ENCODE measurements at regions not wholly inside any gene's neighbourhood (a gene's known extent, or its start where the extent isn't known, plus 50 kb on each side); places are given as distances from the start of the nearest gene placed in this dataset.

DNA sequence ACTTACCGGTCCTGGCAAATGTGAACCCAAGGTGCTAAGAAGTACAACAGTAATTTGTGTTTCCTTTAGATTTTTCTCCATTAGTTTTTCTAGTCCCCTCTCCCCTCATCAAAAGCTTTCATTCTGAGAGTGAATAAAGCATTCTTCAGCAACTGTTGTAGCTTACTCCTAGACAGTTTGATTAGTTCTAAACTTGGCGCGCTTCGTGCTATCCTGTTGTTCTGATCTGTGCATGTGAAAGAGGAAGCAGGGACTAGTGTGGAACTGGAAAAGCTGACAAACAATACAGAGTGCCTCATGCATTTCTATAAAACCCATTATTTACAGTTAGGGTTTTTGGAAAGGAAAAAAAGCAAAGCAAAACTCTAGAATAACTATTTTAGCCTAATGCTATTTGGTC, 556.9 kb upstream of the SLIT2 start:
- no peak for DNase-seq

- DNase-seq: no peak
Measured at GRCh38 chr4:19693936-19694570, 557.7 kb upstream of the SLIT2 start.

DNA sequence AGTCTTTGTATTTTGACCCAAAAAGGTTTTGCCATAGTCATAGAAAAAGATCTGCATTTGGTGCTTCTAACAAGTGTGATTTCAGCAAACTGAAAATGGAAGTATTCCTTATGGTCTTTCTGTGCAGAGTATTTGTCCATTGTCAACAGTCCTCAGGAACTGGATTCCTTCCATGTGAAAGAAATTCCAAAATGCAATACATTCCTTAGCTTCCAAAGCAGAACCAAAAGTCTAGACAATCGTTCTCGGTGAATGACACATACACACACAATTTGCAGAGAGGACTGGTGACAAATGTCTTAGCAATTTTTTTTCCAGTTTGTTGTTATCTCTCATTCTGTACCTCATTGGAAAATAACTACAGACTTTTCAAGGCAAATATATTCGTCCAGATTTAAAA, 562.2 kb upstream of the SLIT2 start:
- DNase-seq: no peak

DNA sequence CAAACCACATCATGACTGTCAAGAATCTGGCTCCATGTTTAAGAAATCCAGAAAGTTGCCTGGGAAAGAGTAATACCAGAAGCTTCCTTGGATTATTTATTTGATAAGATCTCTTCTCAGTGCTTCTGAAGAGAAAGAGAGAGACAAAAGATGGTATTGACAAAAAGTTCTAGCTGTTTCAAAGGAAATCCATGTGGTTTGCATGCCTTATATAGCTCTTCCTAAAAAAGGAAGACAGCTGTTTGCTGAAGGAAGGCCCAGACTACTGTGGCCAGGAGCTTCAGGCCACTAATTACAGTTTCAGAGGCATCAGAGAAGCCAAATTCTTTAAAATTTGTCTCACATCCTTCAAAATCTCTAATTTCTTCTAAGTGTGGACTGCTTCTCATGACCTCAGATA, 565.2 kb upstream of the SLIT2 start:
- no peak for DNase-seq

- DNase-seq: no peak
Measured at GRCh38 chr4:19684084-19684483, 567.6 kb upstream of the SLIT2 start.

- DNase-seq: no peak
Measured at GRCh38 chr4:19683426-19683825, 568.3 kb upstream of the SLIT2 start.

- DNase-seq: no peak
Measured at GRCh38 chr4:19677211-19677610, 574.5 kb upstream of the SLIT2 start.

- DNase-seq: no peak
Measured at GRCh38 chr4:19675172-19675811, 576.4 kb upstream of the SLIT2 start.

DNA sequence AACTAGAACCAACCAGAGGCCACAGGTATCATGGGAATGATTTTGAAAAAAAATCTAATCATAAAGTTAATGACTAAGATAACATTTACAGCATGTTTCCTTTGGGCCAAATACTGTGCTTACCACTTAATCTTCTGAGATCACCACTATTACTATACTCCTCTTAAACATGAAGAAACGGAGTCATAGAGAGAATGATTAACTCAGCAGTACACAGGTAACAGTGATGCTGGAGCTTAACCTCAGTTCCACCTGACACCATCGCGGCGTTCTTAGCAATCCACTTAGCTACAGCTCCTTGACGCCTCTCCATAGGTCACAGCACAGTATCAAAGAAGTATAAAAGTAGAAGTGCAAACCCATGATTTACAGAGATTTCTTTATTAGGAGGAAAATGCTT, 592.6 kb upstream of the SLIT2 start:
- no peak for DNase-seq

- no peak for DNase-seq
Measured at GRCh38 chr4:19657856-19658255, 593.8 kb upstream of the SLIT2 start.

- DNase-seq: no peak
Measured at GRCh38 chr4:19655666-19656065, 596.0 kb upstream of the SLIT2 start.

DNA sequence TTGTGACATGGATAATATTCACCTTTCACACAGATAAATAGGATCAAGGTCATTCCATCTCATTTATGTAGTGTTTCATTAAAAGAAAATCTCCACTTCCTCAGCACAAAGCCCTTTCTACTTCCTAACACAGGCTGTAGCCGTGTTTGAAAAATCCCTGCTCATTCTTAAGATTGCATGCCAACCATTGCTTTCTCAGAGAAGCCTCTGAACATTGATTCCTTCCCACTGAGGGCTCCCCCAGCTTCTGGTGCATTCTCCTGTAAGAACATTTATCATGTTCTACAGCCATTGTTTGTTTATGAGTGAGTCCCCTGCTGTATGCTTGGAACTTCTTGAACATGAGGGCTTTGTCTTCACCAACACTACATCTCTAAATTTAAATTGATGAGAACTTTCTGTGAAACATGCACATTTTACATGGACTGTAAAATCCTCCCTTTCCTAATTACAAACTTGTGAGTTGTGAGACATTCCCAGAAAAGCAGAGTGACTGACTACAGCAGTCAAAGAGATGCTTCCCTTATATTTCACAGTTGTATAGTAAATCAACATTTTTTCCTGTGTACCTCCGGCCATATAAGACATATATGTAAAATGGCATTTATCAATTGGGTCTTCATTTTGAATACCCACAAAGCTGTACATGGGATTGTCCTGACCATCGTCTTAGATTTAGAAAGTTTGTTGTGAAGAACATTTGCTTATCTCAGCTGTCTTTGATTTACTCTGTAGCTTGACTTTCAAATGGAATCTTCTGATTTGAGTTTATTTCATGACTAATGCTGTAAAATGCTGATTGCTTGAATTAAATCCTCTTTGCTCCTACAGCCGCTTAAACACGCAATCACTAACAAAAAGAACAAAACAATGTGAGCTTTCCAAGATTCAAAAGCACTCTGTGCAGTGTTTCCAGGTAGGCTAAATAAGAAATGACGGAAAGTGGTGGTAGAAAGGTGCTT, 600.5 kb upstream of the SLIT2 start:
- no peak for DNase-seq

DNA sequence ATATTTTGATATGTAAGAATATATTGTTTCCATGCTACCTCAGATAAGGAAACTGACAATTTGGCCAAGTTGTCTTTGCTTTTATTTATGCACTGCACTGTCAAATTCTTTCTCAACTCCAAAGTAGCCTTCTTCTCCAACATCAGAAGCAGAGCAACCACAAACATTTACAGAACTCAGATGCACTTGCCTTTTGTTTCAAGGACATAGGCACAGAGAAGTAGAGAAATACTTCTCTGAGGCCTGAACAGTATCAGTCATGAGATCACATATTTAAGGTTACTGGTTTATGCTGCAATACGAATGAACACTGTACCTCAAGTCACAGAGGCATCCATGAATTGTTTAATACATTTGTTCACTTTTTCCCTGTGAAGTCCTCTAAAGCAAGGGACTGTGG, 606.1 kb upstream of the SLIT2 start:
- DNase-seq: no peak

- no peak for DNase-seq
Measured at GRCh38 chr4:19636451-19636850, 615.3 kb upstream of the SLIT2 start.

- DNase-seq: no peak
Measured at GRCh38 chr4:19631814-19632213, 619.9 kb upstream of the SLIT2 start.

DNA sequence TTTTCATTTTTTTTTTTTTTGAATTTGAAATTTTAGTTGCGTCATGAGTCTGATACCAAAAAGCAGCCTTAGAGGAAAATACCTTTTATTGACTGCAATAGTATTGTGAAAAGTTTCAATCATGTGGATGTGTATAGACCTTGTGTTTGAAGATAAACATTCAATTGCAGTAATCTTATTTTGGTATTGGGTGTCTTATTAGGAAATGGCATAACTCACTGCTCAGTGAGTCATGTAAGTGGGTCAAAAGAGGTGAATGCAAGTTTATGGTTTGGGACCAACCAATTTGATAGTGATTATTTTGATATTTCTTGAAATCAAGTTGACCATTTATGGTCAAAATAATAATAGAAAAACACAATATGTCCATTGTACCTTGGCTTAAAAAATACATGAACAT, 627.8 kb upstream of the SLIT2 start:
- no peak for DNase-seq

GRCh38 chr4:19615086-19615689, 636.5 kb upstream of the SLIT2 start:
- no peak for DNase-seq

DNA sequence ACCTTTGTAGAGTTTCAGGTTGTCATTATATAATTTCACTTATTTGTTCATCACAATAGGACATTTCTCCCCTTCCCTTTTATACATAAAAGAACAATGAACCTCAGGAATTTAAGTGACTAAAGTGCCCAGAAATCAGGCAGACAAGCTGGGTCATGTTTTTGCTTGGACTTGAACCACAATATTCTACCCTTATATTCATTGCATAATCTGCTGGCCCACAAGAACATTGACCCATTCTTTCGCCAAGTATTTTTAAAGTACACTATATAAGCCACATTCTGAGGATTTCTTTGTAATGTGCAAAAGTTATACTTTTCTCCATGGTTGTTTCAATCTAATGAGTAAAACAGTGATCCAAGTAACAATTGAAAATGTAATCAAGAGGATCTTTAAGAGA, 637.5 kb upstream of the SLIT2 start:
- no peak for DNase-seq

DNA sequence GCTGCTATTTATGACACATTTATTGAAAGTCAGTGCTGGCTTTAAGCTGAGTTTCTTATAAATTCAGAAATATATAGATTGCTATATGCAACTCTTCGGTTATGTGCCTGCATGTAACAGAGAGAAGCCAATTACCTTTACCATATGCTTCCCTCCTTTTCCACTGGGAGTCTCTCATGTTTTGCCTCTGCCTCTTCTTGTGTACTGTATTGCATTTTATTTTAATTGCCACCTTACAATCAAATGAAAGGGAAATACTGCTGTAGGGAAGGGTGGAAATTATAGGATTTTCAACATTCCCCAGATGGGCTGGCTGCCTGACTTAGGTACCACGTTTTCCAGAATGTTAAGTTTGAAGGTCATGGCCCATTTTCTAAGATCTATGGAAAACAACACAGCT, 655.4 kb upstream of the SLIT2 start:
- DNase-seq: no peak

DNA sequence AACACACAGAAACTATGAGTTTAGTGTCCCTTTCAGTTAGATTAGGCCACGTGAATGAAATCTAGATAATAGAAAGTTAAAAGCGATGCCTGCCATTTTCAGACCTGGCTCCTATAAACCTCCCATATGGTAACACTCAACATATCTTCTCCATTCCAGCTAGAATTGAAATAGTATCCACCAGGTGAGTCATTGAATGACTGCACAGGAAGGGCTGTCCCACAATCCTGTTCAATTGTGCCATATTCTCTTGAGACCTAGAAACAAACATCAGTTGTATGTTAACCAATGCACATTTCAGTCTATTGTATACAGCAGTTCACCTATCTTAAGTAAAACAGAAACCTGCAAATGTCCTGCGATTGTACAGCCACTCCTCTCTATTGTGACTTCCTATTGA, 659.3 kb upstream of the SLIT2 start:
- no peak for DNase-seq

DNA sequence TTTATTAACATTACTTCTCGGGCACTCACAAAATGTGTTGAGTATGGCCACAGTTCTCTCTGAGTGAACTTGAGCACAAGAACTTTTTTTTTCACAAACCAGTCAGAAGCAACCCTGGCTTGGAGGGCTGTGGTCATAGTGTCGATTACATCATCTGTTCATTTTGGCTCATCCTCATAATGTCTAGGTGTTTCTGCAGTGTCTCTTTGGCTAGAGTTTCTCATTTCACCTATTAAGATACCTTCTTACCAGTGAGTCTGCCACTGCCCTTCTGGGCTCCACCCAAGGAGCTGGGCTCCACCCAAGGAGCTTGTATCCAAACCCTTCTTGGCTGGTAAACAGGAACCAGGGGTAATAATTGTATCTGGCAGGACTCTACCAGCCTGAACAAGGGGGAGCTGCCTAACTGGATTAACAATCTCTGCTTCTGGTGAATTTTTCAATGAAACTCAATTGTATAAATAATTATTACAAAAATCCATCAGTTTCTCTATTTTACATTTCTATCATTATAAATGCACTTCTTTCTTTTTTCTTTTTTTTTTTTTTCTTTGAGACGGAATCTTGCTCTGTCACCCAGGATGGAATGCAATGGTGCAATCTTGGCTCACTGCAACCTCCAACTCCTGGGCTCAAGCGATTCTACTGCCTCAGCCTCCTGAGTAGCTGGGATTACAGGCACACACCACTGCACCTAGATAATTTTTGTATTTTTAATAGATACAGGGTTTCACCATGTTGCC, 667.7 kb upstream of the SLIT2 start:
- no peak for DNase-seq

DNA sequence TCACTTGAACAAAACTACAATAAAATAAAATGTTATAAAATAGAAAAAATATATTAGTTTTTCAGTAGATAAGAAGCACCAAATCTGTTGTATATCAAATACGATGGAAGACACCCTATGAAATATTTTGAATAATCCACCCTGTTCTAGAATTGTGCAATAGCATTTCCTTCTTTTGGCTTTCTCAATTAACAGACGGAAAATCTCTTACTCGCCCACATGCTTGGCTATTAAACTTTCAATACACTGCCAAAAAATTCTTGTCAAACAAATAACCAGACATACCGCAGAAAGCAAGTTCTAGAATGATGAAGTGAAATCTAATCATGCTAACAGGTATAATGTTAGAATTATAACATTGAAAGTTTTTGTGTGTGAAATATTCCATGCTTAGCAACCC, 671.6 kb upstream of the SLIT2 start:
- DNase-seq: no peak

DNA sequence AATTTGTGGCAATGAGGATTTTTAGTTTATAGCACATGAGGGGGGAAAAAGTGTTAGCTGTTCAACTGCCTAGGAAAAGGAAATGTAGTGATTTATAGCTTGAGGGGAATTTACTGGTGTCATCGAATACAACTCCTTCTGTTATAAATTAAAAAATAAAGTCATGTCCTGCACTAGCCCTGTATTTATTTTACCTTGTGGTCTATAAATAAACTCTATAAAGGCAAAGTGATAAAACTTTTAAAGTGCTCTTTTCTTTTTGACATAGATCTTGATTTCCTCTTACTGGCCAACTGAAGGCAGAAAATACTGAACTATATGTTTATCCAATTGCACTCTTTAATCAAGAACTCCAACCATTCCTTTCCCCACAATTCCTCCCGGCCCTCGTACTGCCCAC, 672.1 kb upstream of the SLIT2 start:
- DNase-seq: no peak

Data from SIG-M5 (cell line).